Fibroblast of mammary gland (primary cell): ENCODE measurements at regions not wholly inside any gene's neighbourhood (a gene's known extent, or its start where the extent isn't known, plus 50 kb on each side); places are given as distances from the start of the nearest gene placed in this dataset.
A peak's percentile ranks its signal among the peaks of the same experiment; 100 is the strongest.

Experiments
- DNase-seq: peaks from one replicate; pipeline ENCODE4 v3.0.0-alpha.2; 2010; ENCODE audit warnings: low read depth
- H3K4me3 ChIP-seq: 2 replicates; pipeline ENCODE4 v1.5.1; 2011; ENCODE audit warnings: low read depth, mild to moderate bottlenecking, low read length, moderate library complexity; ENCODE audit not compliant: control insufficient read depth
- CTCF ChIP-seq: conservative IDR thresholded peaks from 2 replicates; pipeline ENCODE4 v1.5.1; 2011; ENCODE audit warnings: low read depth, low read length, inconsistent platforms; ENCODE audit not compliant: control insufficient read depth, insufficient read depth

- DNase-seq = no peak
- H3K4me3 ChIP-seq = no peak overlapping the region
- TF ChIP-seq CTCF = no peak
Measured at GRCh38 chr12:24055747-24056146, 106.3 kb upstream of the SOX5 start.

- TF ChIP-seq CTCF = no peak
- no peak for DNase-seq
- H3K4me3 ChIP-seq = no peak overlapping the region
Measured at GRCh38 chr12:24054416-24054815, 104.9 kb upstream of the SOX5 start.

- DNase-seq = no peak
- no peak for TF ChIP-seq CTCF
- H3K4me3 ChIP-seq = no peak overlapping the region
Measured at GRCh38 chr12:24049728-24050127, 100.3 kb upstream of the SOX5 start.

- no peak overlapping the region for H3K4me3 ChIP-seq
- no peak for TF ChIP-seq CTCF
- DNase-seq = no peak
Measured at GRCh38 chr12:24049101-24049500, 99.6 kb upstream of the SOX5 start.

- DNase-seq = no peak
- no peak overlapping the region for H3K4me3 ChIP-seq
- no peak for TF ChIP-seq CTCF
Measured at GRCh38 chr12:24048446-24048845, 99.0 kb upstream of the SOX5 start.

- no peak overlapping the region for H3K4me3 ChIP-seq
- DNase-seq = no peak
- TF ChIP-seq CTCF = no peak
Measured at GRCh38 chr12:24047326-24047725, 97.9 kb upstream of the SOX5 start.

GRCh38 chr12:24045816-24046257 lies 96.4 kb upstream of the SOX5 start:
- H3K4me3 ChIP-seq = no peak overlapping the region

More at GRCh38 chr12:24045816-24046257, 96.4 kb upstream of the SOX5 start:
- no peak for TF ChIP-seq CTCF
- DNase-seq = peak; percentile 88
